ENCODE measurements at regions not wholly inside any gene's neighbourhood (a gene's known extent, or its start where the extent isn't known, plus 50 kb on each side); places are given as distances from the start of the nearest gene placed in this dataset.
"Not testable (repeated sequence)": the region's sequence is repeated elsewhere in the genome, so short reads cannot be mapped to it uniquely, and the experiment has no call there.

- no peak for DNase-seq (ENCODE audit: low read depth, low spot score)
Observed at GRCh38 chr12:72863671-72864070, 591.5 kb downstream of the TRHDE start.

DNA sequence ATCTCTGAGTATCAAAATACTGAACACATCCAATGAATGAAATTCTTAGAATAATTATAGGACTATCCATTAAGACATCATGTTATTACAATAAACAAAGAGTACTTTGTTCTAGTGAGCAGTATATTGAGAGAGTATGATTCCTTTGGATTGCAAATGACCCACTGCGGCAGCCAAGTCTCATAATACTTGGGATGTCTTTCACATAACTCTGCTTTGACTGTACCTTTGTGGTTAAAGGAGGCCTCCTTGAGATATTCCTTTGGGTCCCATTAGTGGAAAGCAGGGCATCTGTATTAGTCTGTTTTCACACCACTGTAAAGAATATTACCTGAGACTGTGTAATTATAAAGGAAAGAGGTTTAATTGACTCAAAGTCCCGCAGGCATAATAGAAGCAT, 593.8 kb downstream of the TRHDE start:
- peak; percentile 58 for DNase-seq (ENCODE audit: low read depth, low spot score)

DNA sequence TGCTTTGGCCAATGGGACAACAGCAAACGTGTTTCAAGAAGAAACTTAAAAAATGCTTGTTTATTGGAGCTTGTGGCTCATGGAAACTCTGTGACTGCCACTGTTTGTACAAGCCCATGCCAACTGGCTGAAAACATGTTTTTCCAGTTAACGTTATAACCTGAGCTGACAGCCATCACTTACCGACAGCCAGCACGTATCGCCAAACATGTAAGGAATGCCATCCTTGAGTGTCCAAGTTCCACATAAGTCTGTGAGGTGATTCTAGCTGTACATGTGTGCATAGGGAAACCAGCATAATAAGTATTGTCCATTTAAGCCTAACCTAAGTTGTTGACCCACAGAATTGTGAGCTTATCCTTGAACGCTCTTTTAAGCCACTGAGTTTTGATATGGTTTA, 596.9 kb downstream of the TRHDE start:
- DNase-seq (ENCODE audit: low read depth, low spot score): peak; percentile 41

DNA sequence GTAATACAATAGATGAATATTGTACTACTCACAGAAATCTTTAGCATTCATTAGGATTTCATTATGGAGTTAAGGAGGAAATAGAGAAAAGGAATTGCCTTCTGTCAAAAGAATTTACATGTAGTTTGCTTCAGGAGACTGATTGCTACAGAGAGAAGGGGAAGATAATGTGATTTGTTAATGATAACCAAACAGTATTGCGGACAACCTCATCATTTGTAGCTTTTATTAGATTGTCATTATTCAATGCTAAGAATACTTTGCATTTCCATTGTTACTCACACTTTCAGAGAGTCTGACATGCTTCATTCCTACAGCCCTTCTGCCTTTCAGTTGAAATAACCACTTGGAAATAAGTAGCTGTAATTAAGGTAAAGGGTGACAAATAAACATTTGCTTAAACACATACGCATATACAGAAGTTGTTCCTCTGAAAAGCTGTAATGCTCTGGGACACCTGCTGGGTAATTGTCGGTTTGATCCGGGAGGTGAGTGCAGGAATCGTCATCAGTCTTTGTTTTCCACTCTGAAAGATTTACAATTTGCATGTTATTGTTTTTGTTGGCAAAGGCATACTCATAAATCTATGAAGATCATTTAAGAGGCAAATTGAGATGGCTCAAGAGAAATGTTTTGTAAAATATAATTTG, 600.2 kb downstream of the TRHDE start:
- DNase-seq (ENCODE audit: low read depth, low spot score): no peak

DNA sequence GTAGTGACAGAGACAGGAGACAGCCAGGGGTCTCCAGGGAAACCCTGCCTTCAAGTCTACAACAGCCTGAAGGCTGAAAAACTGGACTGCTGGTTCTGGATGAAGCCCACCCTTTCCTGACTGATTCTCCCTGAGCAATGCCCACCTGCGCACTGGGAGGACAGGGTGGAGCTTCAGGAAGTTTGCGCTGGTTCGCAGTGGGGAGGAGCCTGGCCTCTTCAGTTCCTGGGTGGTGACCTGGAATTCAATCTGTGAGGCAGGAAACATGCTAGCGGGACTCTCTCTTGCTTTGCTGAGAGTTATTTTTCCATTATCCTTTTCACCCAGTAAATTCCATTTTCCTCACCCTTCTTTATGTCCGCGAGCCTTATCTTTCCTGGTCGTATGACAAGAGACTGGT, 600.8 kb downstream of the TRHDE start:
- DNase-seq (ENCODE audit: low read depth, low spot score): no peak

DNA sequence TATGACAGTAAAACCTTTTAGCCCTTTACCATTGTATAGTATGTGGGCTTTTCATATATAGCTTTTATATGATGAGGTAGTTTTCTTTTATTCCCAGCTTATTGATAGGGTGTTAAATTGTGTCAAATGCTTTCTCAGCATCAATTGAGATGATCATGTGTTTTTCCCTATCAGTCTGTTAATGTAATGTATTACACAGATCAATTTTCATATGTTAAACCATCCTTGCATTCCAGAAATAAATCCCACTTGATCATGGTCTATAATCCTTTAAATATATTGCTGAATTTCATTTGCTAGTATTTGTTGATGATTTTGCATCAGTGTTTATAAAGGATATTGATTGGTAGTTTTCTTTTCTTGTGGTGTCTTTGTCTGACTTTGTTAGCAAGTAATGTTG, 603.9 kb downstream of the TRHDE start:
- DNase-seq (ENCODE audit: low read depth, low spot score): no peak

- DNase-seq (ENCODE audit: low read depth, low spot score): no peak
Observed at GRCh38 chr12:72888693-72889092, 616.5 kb downstream of the TRHDE start.

DNA sequence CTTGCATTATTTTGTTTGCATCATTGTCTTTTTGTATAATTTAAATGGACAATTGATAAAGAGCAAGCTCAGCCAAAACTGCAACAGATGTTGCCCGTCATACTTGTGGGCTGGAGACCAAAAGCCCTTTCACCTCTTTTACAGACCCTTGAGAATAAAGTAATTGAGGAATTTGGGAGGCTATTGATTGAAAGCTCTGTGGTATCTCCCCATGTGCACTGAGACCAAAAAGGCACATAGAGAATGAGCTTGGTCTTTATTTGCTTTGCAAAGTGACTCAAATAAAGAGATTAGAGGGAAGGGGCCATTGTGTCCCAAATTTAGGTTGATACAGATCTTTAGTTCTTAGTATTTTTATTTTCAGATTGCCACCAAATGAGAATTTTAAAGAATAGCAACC, 617.6 kb downstream of the TRHDE start:
- DNase-seq (ENCODE audit: low read depth, low spot score): no peak

- no peak for DNase-seq (ENCODE audit: low read depth, low spot score)
Observed at GRCh38 chr12:72901685-72902084, 629.5 kb downstream of the TRHDE start.

GRCh38 chr12:72925716-72926115, 653.5 kb downstream of the TRHDE start:
- no peak for DNase-seq (ENCODE audit: low read depth, low spot score)

- not testable (repeated sequence) for DNase-seq (ENCODE audit: low read depth, low spot score)
Observed at GRCh38 chr12:72931838-72932237, 659.7 kb downstream of the TRHDE start.

DNA sequence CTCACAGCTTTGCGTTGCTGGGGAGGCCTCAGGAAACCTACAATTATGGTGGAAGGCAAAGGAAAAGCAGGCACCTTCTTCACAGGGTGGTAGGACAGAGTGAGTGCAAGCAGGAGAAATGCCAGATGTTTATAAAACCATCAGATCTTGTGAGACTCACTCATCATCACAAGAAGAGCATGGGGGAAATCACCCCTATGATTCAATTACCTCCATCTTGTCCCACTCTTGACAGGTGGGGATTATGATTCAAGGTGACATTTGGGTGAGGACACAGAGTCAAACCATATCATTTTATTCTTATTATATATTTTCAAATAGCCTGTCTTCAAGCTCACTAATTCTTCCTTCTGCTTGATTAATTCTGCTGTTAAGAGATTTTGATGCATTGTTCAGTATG, 665.3 kb downstream of the TRHDE start:
- DNase-seq (ENCODE audit: low read depth, low spot score): no peak

GRCh38 chr12:72957454-72957853, 685.3 kb downstream of the TRHDE start:
- DNase-seq (ENCODE audit: low read depth, low spot score): no peak

DNA sequence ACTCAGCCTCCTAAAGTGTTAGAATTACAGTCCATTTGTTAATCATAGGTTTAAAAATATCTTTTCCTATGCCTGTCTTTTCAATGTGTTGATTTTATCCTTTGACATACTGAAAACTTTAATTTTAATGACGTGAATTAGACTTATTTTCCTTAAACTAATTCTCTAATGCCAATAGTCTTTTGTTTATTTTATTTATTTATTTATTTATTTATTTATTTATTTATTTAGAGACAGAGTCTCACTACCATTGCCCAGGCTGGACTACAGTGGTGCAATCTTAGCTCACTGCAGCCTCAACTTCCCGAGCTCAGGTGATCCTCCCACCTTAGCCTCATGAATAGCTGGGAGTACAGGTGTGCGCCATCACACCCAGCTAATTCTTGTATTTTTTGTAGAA, 694.5 kb downstream of the TRHDE start:
- DNase-seq (ENCODE audit: low read depth, low spot score): no peak

DNA sequence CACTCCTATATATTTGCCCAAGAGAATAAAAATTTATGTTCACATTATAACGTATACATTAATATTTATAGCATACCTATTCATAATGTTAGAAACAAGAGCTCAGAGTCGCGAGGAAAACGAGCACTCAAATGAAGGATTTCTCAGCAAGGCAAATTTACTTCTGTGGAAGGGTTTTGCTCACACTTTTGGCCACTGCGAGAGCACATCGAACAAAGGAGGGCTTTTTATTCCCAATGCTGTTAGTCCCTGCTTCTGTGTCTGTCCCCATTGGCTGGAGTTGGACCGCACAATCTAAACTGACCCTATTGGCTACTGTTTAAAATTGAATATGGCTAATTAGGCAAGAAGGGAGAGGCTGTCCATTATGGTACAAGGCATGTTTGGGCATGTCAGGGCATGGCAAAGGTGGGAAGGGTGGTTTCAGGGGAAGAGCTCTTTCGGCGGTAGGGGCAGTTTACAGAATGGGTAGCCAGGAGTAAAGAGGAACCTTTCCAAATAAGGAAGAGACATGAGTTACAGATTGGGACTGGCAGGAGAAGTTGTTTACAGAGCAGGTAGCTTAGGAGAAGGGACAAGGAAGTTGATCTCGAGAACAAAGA, 702.9 kb downstream of the TRHDE start:
- DNase-seq (ENCODE audit: low read depth, low spot score): no peak

DNA sequence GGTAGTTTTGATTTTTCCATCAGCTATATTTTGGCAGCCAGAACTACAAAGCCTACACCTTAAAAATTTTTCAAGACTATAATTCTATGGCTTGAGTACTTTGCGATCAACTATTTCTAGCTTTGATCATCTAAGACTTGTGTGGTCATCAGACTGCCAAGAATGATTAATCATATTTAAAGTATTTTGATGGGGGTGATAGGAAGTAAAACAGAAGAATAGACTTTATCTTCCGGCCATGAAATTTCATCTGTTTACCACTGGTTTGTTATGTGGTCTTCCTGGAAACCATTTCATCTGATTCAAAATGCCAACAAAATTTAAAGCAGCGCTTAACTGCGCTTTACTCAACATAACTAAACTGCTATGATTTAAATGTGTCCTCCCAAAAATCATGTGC, 706.8 kb downstream of the TRHDE start:
- DNase-seq (ENCODE audit: low read depth, low spot score): no peak

- peak; percentile 1 for DNase-seq (ENCODE audit: low read depth, low spot score)
Observed at GRCh38 chr12:72982356-72982755, 710.2 kb downstream of the TRHDE start.

DNA sequence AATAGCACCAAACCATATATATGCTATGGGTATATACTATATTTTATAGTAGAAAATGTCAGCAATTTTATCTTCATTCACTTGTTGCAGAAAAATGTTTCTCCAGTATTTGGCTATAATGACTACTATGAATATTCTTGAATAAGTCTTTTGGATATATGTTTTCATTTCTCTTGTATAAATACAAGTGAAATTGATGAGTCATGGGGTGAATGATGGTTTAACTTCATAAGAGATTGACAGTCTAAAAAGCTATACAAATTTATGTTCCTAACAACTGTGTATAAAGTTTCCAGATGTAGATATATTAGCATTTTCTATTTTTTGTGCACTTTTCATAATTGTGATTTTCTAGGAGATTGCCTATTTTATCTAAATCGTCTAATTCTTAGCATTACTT, 714.8 kb downstream of the TRHDE start:
- DNase-seq (ENCODE audit: low read depth, low spot score): no peak

DNA sequence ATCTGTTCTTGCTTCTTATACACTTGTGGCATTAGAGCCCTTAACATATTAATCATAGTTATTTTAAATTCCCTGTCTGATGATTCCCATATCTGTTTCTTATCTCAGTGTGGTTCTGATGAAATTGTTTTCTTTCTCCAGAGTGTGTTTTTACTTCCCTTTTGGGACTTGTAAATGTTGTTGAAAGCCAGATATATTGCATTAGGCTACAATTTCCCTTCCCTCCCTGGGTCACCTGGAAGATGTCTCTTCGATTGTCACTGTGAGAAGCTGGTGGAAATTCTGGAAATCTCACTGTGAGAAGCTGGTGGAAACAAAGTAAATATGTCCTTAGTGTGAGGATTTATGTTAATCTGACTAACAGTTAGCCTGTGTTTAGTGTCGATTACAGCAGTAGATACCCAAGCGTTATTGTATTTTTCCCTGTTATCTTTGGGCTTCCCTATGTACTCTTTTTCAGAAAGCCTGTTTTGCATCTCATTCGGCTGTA, 717.3 kb downstream of the TRHDE start:
- DNase-seq (ENCODE audit: low read depth, low spot score): no peak

DNA sequence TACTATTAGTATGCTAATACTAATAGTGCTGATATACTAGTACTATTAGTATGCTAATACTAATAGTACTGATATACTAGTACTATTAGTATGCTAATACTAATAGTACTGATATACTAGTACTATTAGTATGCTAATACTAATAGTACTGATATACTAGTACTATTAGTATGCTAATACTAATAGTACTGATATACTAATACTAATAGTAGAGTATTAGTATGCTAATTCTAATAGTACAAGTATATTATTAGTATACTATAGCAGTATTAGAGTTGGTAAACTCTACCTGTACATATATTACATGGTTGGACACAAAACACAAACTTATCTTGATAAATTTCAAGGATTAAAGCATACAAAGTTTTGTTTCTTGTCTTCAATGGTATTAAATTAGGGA, 722.9 kb downstream of the TRHDE start:
- not testable (repeated sequence) for DNase-seq (ENCODE audit: low read depth, low spot score)

DNA sequence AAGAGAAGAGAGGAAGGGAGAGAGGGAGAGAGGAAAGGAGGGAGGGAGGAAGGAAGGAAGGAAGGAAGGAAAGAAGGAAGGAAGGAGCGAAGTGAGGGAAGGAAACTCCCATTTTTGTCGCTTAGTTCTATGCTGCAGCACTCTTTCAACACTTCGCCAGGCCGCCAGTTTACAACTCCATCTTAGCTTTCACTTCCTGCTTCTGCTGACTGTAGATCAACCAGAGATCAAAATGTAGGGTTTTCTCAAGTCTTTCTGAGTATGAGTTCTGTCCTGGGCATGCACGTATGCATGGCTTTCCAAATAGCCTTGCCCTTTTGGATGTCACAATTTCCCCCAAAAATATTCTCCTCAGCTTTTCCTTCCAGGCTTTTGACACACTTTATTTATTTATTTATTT, 723.4 kb downstream of the TRHDE start:
- DNase-seq (ENCODE audit: low read depth, low spot score): no peak

- not testable (repeated sequence) for DNase-seq (ENCODE audit: low read depth, low spot score)
Observed at GRCh38 chr12:73001806-73002205, 729.6 kb downstream of the TRHDE start.

GRCh38 chr12:73002504-73002903, 730.3 kb downstream of the TRHDE start:
- not testable (repeated sequence) for DNase-seq (ENCODE audit: low read depth, low spot score)
